CD1c-positive myeloid dendritic cell (primary cell): ENCODE measurements at regions not wholly inside any gene's neighbourhood (a gene's known extent, or its start where the extent isn't known, plus 50 kb on each side); places are given as distances from the start of the nearest gene placed in this dataset.

ENCODE experiments used
- DNase-seq: peaks from one replicate; pipeline ENCODE4 v3.0.0-alpha.2; 2016; ENCODE audit errors: extremely low spot score

DNA sequence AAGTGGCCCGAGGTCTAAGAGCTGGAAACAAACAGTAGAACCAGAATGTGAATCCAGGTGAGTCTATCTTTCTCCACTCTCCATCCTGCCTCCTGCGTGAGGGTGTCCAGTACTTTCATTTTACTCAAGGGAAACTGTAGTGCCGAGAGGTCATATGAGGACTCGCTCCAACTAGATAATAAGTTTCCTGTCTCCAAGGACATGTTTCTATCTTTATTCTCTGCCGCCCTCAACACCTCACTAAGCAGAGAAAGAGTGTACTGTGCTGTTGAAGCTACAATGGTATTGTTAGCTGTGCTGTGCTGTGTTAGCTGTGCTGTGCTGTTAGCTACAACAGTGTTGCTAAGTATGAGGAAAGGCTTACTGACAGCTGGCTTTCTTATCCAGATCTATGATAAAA is 137.9 kb upstream of the COL8A1 start:
- no peak for DNase-seq

DNA sequence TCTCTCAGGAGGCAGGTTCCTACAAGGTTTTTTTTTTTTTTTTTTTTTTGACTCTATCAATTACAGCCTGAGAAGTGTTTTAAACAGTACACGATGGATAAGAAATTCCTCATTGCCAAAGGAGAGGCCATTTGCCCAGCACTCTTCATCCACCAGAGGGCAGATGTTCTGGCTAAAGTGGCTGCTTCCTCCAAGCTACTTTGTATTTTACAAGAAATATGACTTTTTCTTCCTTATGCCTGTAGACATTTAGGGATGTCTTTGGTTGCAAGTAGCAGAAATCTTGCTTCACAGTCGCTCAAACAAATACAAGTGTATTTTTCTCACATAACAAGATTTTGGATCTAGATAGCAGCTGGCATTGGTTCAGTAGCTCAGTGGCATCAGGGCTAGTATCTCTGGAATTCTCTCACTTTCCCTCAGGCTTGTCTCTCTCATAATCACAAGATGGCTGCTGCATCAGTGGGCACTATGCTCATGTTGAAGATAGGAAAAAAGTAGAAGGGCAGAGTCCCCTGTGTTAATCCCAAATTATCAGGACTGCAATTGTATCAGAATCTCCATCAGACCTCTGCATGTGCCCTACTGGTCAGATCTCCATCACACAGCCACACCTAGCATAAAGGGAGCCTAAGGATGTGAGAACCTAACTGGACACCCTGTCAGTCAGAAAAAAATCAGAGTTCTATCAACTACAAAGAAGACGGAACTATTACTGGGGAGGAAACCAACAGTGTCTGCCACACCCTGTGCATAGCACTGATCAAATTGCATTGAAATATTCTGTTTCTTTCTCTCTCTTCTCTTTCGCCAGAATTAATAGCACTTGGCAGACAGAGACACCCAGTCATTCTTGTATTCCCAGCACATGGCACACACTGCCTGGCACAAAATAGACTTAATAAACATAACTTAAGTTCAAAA is 138.9 kb upstream of the COL8A1 start:
- DNase-seq, result peak; percentile 62

DNA sequence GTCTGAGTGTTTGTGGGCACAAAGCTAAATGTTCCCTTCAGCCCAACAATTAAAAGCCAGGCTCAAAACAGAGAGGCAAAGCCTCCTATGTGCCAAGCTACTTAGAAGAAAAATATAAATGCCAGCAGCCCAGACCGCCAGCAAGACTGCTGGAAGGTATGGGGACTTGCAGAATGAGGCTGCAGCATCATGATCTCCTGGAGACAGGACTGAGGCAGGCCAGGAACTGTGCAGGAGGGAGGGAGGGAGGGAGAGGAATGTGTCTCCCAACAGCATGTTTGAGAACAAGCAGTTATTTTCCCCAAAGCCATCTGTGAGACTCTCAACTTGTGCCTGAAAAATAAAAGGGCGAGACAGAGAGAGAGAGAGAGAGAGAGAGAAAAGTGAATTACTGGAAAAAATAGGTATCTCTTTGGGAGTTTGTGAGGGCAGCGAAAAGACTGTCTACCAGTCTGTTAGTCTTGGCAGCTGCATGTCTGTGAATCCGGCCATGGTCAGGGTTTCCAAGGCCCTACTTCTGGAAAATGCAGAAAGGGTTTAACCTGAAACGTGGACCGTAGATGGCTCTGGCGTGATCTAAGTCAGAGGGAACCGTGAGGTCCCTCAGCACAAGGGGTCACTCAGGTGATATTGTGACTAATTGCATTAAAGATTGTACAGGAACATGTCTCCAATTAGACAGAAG is 139.7 kb upstream of the COL8A1 start:
- DNase-seq, result no peak

DNA sequence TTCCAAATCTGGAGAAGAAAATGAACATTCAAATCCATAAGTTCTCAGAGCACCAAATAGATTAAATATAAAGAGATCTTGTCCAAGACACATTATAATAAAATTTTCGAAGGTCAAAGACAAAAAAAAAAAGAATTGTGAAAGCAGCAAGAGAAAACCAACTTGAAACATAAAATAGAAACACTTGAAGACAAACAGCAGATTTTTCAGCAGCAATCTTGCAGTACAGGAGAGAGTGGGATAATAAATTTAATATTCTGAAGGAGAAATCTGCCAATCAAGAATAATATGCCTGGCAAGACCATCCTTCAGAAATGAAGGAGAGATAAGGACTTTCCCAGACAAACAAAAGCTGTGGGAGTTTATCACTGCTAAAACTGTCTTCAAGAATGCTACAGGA is 150.5 kb upstream of the COL8A1 start:
- DNase-seq, result no peak

DNA sequence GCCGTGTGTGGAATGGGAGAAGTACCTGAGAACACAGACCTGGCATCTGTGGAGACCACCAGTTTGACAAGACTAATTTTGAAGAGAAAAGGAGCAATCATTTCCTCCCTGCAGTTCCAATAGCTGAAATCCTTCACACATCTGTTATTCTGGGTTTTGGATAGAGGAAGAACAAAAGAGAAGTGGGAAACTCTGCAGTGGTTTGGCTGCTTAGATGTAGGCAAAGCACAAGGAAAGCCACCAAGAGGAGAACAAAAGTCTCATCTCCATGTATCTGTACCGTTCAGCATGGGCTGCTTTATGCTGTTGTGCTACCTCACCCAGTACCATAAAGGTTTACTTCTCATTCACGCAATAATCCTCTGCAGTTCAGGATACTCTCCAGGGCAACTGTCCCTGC is 153.1 kb upstream of the COL8A1 start:
- peak; percentile 43 for DNase-seq

DNA sequence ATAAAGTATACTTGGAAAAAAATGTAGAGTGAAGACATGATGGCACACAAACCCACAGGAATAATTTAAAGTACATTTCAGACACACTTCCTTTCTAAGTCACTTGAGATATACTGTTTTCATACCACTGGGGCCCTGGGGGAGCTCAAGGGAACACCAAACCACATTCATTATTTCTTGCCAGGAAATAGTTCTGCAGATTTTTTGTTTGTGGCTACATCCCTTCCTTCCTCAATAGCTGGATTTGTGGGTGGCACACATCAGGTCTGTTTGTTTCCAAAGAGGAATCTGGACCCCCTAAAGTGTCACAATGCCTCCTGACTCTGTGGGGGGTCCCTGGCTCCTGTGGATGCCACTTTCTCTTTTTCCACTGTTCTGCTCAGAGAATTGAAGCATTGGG is 153.5 kb upstream of the COL8A1 start:
- no peak for DNase-seq

DNA sequence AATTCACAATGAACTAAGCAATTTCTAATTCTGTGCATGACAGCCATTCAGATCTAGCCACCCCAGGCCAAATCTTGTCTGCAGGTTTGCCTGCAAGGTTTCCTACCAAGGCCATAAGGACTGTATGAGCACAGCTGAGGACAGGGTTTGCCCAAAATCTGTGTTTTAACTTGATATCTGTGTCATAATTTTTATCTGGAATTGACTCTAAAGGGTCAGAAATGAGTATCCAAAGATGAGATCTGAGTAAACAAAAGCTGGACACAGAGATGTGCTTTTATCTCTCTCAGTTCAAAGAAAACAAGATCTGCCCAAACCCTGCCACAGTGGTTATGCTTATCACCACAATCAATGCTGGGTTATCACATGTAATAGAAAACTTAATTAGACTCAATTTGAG is 154.6 kb upstream of the COL8A1 start:
- DNase-seq, result no peak

DNA sequence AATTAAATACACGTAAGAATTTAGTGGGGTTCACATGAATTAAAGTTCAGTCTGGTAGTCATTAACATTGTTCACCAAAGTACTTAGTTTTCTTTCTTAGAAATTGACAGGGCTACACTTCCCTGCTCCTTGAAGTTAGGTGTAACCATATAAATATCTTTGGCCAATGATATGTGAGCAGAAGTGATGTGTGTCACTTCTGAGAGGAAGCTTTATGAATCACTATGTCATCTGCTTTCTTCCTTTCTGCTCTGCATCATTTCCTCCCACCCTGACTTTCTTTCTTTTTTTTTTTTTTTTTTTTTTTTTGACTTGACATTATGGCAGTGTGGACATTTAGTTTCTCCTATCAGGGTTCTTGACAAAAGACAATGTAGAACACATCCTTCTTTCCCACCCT is 156.2 kb upstream of the COL8A1 start:
- DNase-seq, result no peak

DNA sequence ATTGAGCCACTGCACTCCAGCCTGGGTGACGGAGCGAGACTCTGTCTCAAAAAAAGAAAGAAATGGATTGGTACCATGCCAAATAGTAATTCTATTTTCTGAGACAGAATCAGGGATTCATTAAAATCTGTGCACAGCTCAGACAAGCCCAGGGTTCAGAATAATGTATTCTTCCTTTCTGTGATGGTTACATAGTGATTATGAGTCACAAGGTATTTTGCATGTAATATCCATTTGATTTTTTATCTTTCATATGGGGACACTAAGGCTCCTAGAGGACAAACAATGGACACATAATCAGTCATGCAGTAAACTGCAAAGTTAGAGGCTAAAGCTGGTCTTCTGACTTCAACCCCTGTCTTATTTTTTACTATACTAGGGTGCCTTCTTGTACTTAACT is 156.8 kb upstream of the COL8A1 start:
- no peak for DNase-seq

DNA sequence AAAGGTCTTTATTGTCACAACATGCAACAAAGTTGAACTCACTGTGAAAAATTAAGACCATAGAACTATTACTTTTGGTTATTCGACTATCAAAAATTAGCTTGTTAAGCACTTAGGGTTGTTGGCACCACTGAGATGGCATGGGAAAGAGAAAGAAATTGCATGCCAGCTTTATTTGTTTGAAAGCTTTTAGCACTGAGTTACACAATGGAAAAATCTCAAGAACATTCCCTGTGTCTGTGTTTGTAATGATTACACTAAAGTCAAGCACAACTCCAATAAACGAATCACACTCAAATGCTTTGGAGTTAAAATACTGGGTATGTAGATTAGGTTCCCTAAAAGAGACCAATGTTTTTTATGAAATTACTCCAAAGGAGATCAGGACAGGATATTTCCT is 158.6 kb upstream of the COL8A1 start:
- DNase-seq, result no peak

DNA sequence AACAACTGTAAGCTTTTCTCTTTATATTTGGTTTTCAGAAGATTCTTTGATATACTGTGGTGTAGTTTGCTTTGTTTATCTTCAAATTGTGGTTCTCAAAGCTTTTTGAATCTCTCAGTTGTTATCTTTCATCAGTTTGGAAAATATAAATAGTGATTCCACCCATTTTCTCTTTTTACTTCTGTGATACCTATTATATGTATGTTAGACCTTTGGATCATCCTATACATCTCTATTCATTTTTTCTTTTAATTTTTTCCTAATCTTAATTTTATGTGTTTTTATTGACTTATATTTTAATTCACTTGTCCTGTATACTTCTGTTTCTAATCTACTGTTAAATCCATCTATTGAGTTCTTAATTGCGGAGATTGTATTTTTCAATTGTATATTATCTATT is 160.7 kb upstream of the COL8A1 start:
- DNase-seq, result no peak

DNA sequence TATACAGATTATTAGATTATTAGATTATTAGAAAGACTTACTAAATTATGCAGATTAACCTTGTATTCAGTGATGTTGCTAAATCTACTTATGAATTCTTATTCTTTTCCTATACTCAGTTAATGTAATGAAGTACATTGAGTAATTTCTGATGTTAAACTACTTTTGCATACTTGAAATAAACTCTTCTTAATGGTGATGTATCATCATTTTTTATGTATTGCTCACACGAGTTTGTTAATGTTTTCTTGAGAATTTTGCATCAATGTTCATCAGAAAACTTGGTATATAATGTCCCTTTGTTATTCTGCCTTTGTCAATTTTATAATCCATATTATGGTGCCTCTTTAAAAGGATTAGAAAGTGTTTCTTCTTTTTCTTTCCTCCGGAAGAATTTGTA is 163.2 kb upstream of the COL8A1 start:
- DNase-seq, result no peak

DNA sequence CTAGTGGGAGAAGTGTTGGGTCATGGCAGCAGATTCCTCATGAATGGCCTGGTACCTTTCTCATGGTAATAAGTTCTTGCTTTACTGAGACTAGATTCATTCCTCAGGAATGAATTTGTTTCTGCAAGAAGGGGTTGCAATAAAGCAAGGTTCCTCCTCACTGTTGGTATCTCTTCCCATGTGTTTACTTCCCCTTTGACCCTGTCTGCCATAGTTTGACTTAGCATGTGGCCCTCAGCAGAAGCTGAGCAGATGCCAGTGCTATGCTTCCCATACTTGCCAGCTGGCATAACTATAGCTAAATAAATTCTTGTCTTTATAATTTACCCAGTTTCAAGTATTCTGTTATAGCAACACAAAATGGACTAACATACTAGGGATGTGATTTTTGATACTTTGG is 163.6 kb upstream of the COL8A1 start:
- DNase-seq, result no peak

DNA sequence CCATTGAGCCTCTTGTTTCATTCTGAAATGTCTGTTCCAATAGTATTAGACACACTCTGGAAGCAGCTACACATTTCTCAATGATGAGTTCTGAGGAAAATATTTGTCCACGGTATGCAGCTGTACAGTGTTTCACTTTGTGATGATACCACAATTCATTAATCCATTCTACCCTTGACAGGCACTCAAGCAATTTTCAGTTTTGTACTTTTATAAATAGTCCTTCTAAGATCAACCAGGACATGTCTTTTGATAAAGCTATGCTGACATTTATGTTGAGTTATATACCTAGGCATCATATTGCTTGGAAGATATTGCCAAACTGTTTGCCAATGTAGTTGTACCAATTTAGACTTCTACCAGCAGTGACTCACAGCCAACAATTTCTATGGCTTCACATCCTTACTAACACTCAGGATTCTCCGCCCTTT is 165.1 kb upstream of the COL8A1 start:
- no peak for DNase-seq

DNA sequence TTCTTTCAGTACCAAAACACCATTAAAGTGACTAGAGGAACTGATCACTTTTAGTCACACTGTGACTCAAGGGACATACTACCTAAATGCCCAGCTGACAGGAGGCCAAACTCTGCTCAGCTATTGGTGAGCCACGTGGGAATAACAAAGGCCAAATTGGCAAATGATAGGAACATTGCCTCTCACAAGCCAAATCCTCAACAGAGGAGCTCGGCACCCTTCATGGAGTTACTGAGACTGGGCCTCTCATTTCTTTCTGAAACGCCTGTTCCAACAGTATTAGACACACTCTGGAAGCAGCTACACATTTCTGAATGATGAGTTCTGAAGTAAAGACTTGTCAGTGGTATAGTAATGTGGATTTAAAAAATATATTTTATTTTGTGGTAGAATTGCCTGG is 166.0 kb upstream of the COL8A1 start:
- DNase-seq, result no peak

DNA sequence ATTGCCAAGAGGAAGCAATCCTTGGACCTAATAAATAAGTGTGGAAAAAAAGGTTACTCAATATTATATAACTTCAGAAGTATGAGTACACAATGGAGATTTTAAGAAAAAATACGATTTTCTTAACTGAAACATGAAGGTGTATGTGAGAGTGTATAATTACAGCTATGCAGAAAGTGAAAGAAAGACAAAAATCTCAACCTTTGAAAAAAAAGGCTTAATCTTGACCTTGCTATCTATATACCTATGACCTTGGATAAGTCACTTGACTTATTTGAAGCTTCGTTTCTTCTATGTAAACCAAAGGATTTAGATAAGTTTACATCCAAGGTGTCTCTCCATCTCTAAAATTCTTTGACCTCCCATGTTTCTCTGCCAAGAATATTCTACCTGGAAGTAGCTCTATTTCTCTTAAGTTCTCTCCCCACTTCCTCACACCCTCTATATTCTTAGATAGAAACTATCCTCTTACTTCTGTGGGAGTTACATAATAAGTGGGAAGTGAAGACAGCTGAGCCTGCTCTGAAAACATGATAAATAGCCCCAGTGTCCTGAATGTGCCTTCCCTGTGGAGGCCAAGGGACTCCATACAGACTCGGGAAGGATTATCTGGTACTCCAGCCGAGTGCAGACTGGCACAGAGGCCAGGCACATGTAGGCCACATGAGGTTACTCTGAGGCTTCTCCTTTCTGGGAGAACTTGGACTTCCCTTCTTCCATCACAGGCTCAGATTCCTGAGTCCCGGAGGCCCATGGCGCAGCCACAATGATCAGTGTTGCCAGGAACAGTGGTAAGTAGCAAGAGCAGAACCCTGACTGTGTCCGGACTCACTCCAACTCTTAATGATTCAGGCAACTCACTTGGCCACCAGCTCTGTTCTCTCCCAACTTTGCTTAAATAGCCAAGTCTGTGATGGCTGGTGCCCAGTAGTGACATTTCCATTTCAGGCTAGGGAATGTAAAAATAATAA is 166.8 kb upstream of the COL8A1 start:
- DNase-seq, result no peak

DNA sequence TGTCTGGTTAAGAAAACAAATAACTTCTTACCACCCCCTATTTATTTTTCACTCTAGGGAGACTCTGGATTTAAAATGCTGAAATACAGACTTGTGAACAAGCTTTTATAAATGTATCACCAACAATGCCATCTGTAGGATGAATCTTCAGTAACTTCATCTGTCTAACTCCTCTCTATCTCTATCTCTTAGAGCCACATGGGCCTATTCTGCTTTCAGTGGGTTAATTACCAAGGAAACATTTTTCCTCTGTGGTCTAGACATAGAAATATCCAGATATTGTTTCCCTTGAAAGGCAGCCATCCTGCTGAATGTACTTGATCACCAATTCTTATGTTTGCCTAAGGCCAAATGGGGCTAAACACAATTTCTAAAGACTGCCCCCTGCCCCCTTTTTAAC is 167.6 kb upstream of the COL8A1 start:
- no peak for DNase-seq

DNA sequence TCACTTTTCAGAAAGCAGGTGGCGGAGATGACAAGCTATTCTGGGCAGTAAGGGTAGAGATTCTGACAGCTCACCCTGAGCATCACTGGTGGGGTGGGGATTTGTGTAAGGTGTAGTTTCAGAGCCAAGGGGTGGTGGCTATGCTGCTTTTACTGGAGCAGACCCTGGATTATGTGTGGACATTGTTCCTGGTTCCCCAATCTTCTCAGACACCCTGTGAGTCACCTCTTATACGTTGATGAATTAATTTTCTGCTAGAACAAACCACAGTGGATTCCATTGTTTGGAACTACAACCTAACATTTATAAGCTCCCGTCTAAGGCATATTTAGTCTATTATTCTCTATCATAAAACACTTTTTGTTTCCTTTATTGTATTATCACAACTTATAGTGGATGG is 169.5 kb upstream of the COL8A1 start:
- no peak for DNase-seq

DNA sequence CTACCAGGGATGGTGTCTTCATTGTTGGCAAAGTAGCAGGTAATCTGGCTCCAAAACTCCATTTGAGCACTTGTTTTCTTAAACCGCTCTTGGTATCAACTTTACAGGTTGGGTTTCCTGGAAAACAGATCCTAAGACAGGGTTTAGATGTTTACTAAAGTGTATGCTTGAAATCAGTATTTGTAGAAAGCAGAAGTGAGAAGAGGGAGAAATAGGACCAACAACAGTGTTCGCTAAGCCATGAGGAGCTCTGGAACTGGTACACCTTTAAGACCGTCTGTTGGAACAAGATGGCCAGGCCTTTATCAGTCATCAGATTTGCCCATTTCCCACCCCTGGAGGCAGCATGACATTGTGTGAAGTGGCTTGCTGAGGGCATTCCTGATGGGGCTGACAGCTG is 171.0 kb upstream of the COL8A1 start:
- DNase-seq, result no peak

DNA sequence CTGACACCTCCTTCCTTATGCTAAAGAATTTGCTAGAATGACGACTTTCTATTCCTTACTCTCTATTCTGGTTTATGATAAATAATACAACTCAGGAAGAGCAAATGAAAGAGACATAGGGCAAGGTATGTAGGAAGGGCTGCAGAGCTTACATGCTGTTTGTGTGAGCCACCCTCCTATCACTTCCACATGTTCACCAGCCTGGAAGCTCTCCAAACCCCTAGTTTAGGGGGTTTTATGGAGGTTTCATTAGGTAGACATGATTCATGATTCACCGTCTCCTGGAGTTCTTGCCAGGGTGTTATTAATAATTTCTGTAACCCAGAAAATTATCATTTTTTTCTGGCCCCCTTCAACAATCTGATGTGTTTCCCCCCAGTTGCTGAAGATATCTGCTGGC is 172.1 kb upstream of the COL8A1 start:
- DNase-seq, result no peak

DNA sequence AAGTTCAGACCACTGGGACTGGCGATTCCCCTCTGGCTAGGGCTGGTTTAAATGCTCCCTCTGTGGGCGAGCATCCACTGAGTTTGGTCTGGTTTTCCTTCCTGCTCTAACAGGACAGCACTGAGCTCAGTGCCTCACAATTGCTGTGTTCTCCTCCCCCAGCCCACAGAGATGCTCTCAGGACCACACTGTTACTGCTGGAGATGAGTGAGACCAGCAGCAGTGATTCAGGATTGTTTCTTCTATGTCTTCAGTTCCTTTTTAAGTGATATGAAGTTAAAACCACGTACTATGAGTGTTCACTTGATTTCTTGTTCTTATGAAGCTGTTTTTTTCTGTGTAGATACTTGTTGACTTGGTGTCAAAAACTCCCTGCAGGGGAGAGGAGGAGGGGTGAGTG is 180.4 kb upstream of the COL8A1 start:
- DNase-seq, result no peak

DNA sequence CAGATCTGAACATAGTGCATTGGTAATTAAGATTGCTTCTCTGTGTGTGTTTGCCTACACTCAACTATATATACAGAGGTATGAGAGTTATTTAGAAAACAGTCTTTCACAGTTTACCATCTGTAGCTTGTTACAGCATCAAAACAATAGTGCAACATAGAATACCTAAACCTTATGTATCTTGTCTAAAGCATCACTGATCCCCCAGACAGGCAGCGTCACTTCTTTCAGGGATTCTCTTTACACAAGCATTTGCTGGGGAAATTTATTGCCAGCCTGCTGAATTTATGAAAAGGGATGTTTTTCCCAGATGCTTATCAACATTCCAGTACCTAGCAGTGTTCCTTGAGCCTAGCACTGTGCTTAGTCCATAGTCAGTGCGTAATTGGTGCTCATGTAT is 195.8 kb upstream of the COL8A1 start:
- DNase-seq, result no peak
